NCI-H1092 (cell line): ENCODE measurements at regions not wholly inside any gene's neighbourhood (a gene's known extent, or its start where the extent isn't known, plus 50 kb on each side); places are given as distances from the start of the nearest gene placed in this dataset.
"Not testable (repeated sequence)": the region's sequence is repeated elsewhere in the genome, so short reads cannot be mapped to it uniquely, and the experiment has no call there.

Experiments used
- DNase-seq: peaks from one replicate; lab custom pipeline; 2025; lab: John Stamatoyannopoulos, UW

DNA sequence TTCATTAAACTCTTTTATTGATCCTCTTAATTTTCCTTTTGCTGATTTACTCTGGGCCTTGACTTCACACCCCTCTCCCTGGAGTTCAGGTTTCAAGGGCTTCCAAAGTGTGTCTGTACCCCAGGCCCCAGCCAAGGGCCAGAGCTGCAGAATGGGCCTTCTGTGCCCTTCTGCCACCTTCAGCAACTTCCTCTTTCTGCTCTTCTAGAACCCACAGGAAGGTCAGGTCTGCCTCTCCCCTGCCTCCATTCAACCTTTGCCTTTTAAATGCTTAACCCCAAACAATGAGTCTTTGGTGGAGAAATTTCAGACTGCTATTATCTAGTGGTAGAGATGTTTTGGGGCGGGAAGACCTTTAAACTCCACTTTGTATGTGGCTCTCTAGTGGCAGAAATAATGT lies 63.1 kb downstream of the TSN start:
- no peak for DNase-seq

- no peak for DNase-seq
Observed at GRCh38 chr2:121819846-121820245, 64.4 kb downstream of the TSN start.

GRCh38 chr2:121821476-121822158 lies 66.2 kb downstream of the TSN start:
- no peak for DNase-seq

GRCh38 chr2:121824264-121824663 lies 68.8 kb downstream of the TSN start:
- no peak for DNase-seq

- peak; percentile 12 for DNase-seq
Observed at GRCh38 chr2:121825003-121825950, 69.8 kb downstream of the TSN start.

DNA sequence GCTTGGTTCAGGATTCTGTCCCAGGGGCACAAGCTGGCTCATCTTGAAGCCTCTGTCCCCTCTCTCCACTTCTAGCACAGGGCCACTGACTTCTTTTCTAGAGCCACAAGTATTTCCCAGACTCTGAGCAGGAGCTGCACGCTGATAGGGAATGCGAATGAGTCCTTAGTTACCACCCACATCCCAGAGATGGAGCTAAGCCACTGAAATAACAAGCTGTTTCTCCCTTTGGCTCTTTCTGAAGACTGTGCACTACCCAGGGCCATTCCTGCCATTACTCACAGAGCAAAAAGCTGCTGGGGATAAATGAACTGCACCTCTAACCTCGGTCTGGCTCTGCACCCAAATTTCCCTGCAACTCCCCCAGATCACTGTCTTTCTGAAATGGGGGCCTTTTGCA lies 70.6 kb downstream of the TSN start:
- no peak for DNase-seq

- no peak for DNase-seq
Observed at GRCh38 chr2:121828281-121828731, 72.9 kb downstream of the TSN start.

DNA sequence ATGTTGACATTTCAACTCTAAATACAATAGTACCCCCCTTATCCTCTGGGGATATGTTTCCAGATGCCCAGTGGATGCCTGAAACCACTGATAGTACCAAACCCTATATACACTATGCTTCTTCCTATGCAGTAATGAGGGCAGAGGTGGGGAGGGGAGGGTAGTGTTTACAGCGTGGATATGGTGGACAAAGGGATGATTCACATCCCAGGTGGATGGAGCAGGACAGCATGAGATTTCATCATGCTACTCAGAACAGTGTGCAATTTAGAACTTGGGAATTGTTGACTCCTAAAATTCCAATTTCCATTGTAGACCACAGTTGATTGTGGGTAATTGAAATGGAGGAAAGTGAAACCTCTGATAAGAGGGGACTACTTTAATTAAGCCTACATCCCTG lies 75.4 kb downstream of the TSN start:
- no peak for DNase-seq

- DNase-seq, result no peak
Observed at GRCh38 chr2:121831841-121832240, 76.4 kb downstream of the TSN start.

DNA sequence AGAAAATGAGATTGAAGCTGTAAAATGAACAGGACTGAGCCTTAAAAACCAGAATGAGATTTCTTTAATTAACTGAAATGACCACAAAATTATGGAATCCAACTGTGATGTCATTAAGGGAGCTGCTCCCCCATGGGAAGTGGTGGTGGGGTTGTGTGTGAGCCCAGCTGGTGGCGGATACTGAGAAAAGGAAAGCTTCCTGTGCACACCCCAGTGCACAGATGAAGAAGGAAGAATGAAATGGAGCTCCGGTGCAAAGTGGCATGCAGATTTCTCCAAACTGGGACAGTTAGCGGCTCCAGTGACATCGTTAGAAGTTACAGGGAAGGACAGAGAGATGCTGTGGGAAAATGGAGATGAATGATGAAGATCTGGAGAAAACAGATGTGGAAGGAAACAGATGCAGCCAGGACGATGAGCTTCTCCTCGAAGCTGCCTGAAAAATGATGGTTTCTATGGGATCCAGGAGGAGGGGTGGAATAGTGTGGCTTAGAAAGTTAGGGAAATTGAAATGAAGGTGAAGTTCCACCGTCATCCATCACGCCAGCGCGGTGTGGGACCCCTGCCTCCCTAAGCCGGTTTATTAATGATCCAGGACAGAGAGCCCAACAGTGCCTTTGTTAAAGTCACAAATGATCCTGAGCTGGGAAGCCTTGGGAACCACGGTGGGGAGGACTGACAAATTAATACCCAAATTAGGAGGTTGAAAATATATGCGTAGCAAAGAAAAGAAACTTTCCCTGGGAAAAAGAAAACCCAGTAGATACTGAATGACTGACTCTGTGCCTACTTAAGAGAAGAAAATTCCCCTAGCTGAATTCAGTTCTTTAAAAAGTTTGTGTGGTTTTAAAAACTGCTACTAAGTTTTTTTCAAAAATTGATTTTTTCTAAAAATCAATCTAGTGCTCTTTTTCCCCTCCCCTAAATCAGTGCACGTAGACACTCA lies 77.2 kb downstream of the TSN start:
- DNase-seq, result no peak

- no peak for DNase-seq
Observed at GRCh38 chr2:121833358-121833723, 77.9 kb downstream of the TSN start.

DNA sequence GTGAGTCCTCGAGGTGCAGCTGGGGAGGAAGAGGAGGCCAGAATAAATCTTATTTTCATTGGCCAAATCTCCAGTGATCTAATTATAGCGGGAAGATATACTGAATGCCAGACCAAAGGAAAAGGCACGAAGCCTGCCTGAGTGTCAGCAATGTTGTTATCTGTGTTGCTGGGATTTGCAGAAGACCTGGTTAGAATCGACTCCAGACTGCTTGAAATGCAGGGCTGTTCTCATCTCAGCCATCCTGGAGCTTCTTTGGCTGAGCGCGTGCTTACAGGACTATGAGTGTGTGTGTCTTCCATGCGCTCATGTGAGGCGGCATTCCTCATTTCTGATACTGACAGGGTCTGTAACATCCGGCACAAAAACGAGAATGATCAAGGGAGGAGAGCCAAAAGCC lies 81.2 kb downstream of the TSN start:
- DNase-seq, result no peak

GRCh38 chr2:121837591-121837990 lies 82.1 kb downstream of the TSN start:
- no peak for DNase-seq

DNA sequence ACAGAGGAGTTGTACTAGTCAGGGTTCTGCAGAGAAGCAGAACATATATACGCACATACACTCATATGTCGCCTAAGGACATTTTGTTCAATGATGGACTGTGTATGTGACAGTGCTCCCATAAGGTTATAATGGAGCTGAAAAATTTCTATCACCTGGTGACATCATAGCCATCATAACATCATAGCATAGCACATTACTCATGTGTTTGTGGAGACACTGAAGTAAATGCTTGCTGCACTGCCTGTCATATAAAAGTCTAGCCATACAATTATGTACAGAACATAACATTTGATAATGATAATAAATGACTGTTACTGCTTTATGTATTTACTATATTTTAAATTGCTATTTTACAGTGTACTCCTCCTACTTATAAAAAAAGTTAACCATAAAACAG lies 83.1 kb downstream of the TSN start:
- no peak for DNase-seq

GRCh38 chr2:121839584-121839983 lies 84.1 kb downstream of the TSN start:
- DNase-seq, result no peak

DNA sequence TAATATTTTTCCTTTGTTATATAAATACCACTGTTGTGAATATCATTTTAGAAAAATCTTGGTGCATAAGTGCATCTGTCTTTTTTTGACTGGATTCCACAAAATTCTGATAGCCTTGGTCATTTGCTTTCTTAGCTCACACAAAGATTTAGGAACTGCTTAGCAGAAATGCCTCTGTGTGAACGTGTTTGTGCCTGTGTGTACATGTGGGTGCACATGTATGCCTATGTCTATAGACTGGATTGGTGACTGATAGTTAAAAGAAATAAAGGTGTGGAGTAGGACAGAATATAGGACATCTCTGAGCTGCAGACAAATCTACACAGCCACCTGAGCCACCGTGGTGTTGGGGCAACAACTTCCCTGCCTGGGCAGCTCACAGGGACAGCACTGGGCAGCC lies 93.8 kb downstream of the TSN start:
- no peak for DNase-seq

GRCh38 chr2:121853149-121853548 lies 97.7 kb downstream of the TSN start:
- not testable (repeated sequence) for DNase-seq

- DNase-seq, result no peak
Observed at GRCh38 chr2:121855510-121855909, 100.1 kb downstream of the TSN start.

DNA sequence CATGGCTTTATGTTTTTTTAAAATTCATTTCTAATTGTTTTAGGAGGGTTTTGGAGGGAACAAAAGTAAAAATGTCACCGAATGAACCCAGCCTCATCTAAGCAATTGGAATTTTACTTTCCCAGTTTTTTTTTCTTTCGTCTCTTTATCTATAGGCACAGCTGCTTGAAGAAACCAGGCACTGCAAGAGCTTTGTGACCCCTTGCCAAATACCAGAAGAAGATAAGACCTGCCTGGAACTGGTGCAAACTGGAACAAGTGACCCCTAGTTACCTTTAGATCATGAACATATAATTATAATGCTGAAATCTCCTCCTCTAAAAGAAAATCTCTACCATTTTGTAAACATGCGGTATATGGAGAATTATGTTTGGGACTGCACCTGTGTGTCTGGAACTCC lies 100.9 kb downstream of the TSN start:
- DNase-seq, result no peak

DNA sequence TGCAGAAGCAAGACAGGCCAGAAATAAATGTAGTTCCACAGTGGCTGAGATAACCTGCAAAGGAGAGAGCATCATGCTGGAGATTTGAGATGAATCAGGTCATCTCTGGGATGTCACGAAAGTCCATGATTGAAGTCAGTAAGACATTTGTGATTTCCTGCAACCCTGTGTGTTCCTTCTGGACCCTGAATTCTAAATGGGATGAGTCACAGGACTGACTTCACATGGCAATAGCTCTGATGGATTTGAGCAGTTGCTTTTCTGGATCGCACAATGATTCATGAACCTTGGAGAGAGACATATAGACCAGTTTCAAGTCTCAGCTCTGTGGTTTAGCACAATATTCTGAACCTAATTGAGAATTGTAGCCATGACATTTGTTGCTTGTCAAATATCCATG lies 102.9 kb downstream of the TSN start:
- no peak for DNase-seq

DNA sequence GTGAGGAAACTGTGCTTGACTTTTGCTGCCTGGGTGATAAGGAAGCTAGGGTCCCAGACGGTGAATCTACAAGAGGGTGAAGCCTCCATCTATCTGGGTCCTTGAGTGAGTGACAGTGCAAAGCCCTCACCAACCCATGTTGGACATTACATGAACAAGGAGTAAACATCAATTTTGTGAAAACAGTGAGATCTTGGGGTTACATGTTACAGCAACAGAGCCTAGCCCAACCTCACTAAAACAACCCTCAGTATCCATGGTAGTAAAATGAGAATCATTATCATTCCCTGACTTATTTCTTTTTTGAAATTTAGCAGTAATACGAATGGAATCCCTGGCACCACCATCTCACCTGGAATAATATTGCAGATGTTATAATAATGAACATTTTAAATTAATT lies 103.4 kb downstream of the TSN start:
- DNase-seq, result no peak

DNA sequence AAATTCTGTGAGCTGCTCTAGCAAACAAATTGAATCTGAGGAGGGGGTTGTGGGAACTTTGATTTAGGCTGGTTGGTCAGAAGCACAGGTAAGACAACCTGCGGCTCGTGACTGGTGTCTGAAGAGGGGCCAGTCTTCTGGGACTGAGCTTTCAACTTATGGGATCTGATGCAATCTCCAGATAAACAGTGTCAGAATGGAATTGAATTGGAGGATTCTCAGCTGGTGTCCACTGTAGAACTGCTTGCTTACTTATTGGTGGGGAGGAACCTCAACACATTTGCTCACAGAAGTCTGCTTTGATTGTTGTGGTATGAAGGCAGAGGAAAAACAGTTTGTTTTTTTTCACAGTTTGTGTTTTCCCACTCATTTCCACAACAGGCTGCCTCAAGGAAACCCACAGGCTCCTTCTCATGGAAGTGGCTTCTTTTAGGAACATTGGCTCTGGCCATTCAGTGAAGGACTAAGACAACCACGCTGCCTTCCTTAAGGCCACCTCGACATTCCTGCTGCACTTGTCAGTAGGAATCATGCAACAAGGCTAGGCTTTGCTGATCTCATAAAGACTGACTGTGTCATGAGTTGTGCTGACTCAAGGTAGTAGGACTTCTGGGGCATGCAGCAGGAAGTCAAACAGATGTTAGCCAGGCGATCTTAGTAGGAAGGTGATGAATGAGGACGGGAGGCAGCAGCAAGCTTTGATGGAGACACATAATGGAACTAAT lies 104.7 kb downstream of the TSN start:
- no peak for DNase-seq
